ENCODE measurements at regions not wholly inside any gene's neighbourhood (a gene's known extent, or its start where the extent isn't known, plus 50 kb on each side); places are given as distances from the start of the nearest gene placed in this dataset.

DNA sequence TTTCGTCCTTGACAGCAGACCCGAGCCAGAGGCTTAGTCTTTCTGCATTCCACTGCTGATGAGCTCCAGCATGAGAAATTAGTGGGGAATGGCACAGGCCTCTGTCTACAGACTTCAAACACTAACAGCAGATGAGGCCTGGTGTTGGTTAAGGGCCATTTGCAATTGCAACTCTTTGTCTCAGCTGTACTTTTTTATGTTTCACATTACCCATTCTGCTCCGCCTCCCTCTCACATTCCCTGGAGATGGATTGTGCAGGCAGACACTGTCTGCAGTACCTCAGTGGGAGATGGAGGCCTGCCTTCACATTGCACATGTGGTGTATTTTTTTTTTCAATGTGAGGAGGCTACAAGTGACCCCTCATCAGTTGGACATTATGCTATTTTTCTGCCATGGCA is 370.2 kb downstream of the DUSP10 start:
- no peak for DNase-seq

DNA sequence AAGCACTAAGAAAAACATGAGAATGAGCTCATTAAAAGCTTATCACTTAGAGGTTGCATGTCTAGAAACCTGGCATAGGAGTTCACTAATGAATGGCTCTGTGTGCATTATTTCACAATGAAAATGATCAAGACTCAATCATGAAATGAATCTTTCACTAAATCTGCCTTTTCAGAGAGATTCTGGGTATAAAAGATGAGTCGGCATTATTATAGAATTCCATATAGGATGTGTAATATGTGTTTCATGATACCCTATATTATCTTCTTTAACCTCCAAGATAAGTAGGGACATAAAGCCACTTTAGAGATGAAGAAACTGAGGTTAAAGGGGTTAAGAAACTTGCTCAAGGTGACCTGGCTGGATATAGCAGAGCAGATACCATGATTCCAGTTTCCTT is 368.1 kb downstream of the DUSP10 start:
- no peak for DNase-seq

DNA sequence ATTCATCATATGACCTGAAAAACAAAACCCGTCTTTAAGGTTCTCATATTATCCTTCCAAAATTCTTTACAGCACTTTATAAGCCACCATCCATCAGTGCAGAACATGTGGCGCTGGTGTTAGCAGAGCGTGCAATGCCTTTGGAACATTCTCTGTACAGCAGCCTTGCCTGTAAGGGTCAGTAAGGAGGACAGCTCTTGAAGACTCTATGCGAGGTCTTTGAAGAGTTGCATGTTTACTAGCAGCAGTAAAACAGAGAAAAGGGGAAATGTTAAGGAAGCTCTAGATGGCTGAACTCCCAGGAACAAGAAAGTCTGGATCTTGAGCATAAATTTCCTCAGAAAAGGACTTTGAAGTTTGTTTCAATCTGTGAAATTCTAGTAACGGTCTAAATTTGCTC is 365.6 kb downstream of the DUSP10 start:
- no peak for DNase-seq

- DNase-seq = no peak
Observed at GRCh38 chr1:221381910-221382623, 359.8 kb downstream of the DUSP10 start.

DNA sequence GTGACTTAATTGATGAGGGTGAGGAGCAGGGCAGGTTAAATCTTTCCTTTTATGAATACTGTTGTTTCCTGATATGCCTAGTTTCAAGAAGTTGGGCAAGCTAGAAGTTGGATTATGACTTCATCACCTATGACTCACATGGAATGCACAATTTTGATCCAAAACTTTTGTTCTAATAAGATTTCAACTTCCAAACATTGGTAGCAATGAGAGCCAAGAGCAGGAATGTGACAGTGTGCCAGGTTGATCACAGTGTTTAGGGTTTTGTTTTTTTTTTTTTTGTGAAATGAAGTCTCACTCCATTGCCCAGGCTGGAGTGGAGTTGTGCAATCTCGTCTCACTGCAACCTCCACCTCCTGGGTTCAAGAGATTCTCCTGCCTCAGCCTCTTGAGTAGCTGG is 349.4 kb downstream of the DUSP10 start:
- DNase-seq = no peak

DNA sequence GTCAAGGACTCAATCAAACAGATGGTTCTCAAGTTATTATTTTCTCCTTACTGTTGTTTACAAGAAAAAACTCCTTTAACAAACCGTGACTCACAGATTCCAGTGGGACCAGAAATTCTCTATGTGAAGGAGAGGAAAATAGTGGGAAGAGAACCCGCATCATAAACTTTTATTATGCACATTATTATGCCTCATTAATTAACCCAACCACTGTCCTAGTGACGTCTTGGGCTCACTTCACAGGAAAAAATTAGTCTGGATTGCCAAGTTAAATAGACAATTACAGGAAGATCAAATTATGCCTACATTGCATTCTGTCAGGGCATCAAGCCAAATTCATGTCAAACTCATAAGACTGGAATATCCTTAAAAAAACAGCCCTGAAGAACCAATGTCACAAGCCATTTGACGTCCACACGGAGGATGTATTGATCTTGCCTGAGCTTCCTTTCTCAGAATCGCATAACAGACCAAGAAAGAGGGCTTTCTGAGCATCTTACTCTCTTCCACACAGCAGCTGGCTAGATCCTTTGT is 347.8 kb downstream of the DUSP10 start:
- no peak for DNase-seq

DNA sequence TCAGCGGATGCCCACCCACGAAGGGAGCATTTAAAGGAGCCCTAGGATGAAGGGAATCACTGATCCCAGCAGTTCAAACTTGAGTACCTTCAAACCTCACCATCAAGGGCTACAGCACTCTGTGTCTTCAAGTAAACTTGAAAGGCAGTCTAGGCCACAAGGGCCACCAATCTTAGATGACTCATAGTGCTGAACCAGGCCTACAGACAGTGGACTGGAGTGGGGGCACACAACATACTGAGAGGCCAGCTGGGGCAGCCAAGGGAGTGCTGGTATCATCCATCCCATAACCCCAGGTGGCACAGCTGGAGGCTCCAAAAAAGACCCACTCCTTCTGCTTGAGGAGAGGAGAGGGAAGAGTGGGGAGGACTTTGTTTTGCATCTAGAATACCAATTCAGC is 345.4 kb downstream of the DUSP10 start:
- DNase-seq = no peak

DNA sequence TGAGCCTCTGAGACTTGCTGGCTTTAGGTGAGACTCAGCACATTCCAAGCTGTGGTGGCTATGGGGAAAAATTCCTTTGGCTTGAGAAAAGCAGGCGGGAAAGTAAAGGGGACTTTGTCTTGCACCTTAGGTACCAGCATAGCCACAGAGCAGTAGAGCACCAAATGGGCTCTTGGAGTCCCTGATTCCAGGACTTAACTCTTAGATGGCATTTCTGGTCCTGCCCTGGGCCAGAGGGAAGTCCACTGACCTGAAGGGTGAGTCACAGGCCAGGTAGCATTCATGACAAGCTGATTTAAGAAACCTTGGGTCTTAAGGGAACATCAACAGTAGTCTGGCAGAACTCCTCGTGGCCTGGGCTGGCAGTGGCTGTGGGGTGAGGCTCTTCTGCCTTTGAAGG is 344.7 kb downstream of the DUSP10 start:
- DNase-seq = no peak

DNA sequence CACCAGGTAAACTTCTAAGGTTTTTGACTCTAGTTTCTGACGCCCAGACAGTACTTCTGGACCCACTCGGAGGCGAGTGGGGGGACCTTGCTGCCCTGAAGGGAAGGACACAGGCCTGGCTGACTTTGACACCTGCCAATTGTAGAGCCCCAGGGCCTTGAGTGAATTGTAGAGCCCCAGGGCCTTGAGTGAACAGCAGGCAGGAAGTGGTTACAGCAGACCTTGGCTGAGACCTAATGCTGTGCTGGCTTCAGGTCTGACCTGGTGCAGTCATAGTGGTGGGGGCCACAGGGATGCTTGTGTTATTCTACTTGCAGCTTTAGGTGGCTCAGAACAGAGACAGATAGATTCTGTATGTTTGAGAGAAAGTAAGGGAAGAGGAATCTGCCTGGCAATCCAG is 344.3 kb downstream of the DUSP10 start:
- no peak for DNase-seq

DNA sequence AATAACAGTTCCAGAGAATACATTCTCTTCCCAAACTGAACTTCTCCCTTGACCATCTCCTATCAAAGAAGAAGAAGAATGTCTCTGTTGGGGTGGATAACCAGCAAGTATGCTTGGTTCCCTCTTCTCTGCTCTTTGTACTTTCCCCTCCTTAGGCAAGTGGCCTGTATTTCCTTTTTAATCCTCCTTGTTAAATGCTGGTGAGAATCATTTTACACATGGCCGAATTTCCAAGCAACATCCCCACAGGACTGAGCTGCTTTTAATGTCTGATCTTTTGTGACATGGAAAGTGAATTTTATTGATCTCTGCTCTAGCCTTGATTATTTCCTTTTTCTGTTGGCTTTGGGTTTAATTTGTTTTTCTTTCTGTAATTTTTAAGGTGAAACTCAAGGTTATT is 336.7 kb downstream of the DUSP10 start:
- DNase-seq = no peak

DNA sequence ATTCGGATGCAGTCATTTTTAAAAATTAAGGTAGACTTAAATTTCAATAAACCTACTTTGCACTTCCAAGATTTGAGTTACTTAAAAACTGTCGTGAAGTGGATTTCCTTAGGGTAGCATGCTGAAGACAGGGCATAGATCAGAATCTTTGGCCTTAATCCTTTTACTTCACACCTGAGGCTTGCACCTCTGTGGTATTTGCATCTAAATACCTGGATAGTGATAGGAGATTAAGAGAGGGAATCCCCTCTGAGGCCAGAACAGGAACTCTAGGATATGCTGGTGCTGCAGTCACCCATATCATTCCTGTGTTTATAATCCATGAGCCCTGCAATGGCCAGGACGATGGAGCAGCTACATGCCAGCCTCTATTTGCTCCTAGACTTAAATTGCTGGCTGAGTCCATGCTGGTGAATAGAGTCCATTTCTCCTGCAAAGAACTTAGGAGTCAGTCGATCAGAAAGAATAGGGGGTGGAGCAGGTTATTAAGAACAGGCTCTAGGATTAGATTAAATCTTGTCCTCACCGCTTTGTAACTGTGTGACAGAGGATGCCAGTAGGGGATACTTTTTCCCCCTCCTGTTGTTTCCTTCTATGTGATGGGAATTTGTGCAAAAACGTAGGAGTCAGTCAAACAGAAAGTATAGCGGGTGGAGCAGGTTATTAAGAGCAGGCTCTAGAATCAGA is 333.6 kb downstream of the DUSP10 start:
- no peak for DNase-seq

GRCh38 chr1:221411283-221411682 is 330.6 kb downstream of the DUSP10 start:
- DNase-seq = no peak

- no peak for DNase-seq
Observed at GRCh38 chr1:221414772-221415539, 326.9 kb downstream of the DUSP10 start.

DNA sequence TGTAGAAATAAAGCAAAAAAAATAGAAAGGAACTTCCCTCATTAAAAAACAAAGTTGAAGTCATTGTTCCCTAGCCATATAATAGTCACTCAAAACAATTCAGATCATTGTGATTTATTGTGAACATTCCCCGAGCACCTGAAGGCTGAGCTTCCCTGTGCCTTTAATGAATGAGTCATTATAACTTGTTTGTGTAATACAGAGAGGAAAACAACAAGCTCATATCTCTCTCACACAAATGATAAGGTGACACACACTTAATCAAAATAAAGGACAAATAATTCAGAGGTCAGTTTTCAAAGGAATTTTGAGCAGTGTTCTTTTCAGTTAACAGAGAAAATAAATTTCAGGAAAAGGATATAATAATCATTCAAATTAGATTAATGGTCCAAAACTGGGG is 326.2 kb downstream of the DUSP10 start:
- no peak for DNase-seq

DNA sequence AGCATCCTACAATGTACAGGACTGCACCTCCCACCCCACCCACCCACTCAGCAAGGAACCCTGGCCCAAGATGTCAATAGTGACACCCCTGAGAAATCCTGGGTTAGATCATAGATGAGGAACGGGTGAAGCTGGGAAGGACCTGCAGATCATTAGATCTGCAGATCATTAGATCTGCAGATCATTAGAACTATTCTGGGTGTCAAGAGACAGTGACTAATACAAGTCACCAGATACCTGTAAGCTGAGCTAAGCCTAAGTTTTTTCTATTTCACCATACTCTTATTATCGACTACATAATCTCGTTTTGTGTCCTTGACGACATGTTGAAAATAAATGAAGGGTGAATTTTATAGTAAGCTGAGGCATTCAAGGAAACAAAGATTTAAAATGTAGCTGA is 325.7 kb downstream of the DUSP10 start:
- DNase-seq = no peak

DNA sequence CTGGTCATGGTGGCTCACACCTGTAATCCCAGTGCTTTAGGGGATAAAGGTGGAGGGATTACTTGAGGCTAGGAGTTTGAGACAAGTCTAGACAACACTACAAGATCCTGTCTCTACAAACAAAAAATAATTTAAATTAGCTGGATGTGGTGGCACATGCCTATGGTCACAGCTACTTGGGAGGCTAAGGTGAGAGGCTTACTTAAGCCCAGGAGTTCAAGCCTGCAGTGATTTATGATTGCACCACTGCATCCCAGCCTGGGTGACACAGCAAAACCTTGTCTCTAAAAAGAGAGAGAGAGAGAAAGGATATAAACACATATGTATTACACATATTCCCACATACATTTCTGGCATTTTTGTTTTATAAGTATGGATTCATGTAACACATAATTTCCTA is 325.2 kb downstream of the DUSP10 start:
- no peak for DNase-seq

DNA sequence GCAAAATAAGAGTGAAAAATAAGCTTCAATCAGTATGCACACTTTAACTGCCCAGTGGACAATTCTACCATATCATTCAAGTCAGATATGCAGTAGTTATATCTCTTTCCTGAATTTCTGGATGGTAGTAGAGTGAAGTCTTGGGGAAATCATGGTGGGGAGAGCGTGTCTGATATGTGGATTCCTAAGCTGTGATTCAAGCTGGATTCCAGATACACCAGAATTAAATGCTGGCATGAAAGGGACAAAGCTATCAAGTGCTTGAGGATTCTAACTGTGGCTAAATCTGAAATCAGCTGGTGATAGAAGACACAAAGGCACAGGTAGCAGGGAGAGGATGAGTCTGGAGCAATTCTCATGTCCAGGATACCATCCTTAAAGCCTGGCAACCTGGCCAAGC is 323.5 kb downstream of the DUSP10 start:
- no peak for DNase-seq

DNA sequence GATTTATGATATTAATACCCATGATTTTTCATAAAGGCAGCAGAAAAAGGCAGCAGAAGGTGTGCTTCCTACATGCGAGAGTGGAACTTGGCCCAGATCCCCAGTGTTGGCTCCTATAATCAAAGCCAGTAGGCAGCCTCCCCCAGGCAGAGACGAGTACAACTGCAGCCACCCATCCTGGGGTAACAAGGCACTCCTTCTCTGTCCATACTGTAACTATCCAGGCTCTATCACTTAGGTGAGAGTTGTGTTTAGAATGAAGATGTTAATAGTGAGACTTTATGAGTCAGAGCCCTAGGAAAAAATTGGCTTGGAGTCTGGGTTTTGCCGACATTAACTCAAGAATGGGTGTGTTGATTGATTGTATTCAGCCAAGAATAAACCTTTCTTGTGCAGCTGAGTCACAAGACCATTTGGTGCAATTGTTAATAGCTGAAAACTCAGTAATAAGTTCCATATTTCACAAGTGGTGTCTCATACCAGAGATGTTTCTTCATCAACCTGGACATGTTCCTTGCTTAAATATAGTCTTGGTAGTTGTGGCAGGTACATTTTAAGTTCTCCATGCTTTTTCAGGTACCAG is 322.3 kb downstream of the DUSP10 start:
- DNase-seq = no peak

- DNase-seq = no peak
Observed at GRCh38 chr1:221429264-221429663, 312.6 kb downstream of the DUSP10 start.

DNA sequence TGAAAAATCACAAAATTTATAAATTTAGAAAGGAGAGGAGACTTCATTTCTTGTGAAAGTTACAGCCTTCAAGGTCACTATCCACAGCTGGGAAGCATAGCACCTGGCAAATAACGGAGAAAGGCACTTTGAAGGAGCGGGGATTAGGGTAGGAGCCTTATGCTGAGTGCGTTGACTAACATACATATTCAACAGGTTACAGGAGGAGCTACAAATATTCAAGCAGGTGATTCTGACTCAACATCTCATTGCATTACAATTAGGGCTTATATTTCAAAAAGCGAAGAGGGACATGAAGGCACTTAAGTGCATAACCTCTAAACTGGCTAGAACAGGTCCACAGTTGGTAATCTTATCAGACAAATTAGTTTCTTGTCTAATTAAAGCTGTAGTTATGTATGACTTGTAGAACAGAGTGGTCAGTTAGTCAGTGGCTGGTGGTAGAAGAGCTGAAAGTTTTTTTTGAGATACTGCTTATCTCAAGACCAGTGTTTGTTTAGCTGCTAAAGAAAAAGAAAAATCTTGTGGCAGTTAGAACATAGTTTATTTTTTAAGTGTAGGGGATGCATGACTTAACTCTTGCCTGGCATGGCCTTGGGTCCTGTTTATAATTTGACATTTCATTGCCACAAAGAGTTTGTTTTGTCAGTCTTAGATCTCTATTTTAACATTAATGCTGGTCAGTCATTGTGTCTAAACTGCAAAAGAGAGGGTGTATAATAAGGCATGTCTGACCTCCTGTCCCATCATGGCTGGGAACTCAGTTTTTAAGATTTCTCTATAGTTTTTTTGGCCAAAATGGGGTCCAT is 311.5 kb downstream of the DUSP10 start:
- no peak for DNase-seq

DNA sequence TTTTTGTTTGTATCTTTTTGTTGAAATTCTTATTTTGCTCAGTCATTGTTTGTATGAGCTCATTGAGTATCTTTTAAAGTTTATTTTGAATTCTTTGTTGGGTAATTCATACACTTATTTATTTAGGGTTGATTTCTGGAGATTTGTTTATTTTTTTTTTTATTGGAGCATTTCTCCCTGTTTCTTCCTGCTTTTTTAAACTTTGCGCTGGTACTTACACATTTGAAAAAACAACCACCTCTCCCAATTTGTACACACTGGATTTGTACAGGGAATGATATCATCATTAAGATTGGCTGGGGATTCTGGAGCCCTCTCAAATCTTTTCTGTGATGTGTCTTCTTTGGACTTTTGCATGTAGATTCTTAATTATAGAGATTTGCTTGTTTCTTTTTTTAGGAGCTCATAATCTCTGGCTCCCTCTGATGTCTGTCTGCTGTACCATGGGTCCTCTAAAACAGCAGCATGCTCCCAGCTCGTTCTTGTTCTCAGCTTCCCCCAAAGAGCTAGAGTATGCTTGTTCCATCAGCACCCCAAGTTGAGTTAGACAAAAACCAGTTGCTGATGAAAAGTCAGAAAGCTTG is 310.7 kb downstream of the DUSP10 start:
- no peak for DNase-seq

- DNase-seq = no peak
Observed at GRCh38 chr1:221431961-221432360, 309.9 kb downstream of the DUSP10 start.

All from C1 segment of cervical spinal cord (tissue), 14 donors.